ENCODE measurements at regions not wholly inside any gene's neighbourhood (a gene's known extent, or its start where the extent isn't known, plus 50 kb on each side); places are given as distances from the start of the nearest gene placed in this dataset.

DNA sequence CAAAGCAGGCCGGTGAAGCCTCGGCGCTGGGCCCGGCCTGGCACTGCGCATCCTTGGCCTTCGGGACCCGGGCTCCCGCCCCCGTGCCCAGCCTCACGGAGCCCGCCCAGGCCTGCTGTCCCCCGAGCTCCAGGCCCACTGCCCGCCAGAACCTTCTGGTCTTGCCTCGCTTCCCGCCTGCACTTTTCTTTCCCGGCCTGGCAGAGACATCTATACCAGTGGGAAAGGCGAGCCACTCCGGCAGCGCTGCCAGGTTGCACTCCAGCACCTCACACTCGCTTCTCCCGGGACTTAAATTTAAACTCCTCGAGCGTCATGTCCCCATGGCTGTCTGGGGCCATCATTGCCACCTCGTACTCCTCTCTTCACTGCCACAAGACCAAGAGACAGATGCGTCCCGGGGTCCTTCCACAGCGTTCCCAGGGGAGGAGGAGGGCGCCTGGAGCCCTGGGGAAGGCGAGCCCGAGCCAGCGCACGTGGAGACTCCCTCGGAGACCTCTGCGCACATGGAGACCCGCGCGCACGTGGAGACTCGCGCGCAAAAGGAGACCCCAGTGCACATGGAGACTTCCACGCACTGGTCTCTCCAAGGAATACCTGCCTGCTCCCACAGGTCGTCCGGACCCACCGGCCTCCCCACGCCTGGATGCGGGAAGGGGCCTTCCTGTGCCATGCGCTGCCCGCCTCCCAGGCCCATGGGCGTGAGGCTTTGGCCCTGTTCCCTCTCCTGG is 253.1 kb upstream of the SALL3 start:
- TF ChIP-seq POLR2A (IDR thresholded peaks at IDR 0.05; ENCODE audit: low read length), result no peak
- no peak for TF ChIP-seq GATA1 (IDR thresholded peaks at IDR 0.05; ENCODE audit: low read depth, low read length)

Data from erythroblast (primary cell).